Astrocyte (in vitro differentiated cells and primary cell): ENCODE measurements at regions not wholly inside any gene's neighbourhood (a gene's known extent, or its start where the extent isn't known, plus 50 kb on each side); places are given as distances from the start of the nearest gene placed in this dataset.

Experiments used
- EZH2 ChIP-seq: IDR thresholded peaks from 2 replicates; pipeline ENCODE4 v1.6.1; 2012; ENCODE audit warnings: mild to moderate bottlenecking, low read length, inconsistent platforms; ENCODE audit not compliant: insufficient read depth
- TF ChIP-seq, protein P1 (sequence below): IDR thresholded peaks from 2 replicates; pipeline ENCODE4 v1.5.1; 2011; ENCODE audit warnings: low read depth, mild to moderate bottlenecking, inconsistent platforms, low read length, moderate library complexity; ENCODE audit not compliant: insufficient read depth

DNA sequence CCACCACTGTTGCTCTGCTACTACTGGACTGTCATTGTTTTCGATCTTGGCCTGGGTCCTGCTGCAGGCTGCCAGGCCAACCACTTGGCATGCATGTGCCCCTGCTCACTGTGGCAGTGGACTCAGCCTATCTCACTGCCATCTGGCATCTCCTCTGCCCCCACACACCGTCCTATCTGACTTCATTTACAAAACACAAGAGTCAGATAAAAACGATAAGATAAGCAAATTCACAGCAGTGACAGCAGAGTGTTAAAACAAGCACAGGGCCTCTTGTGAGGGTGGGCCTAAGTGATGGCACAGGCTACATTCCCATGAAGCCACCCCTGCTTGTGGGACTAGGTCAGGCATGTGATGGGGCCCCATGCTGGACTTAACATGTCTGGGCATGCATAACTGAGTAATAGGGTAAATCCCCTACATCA lies 68.1 kb downstream of the CRYGS start:
- TF ChIP-seq, protein P1, sequence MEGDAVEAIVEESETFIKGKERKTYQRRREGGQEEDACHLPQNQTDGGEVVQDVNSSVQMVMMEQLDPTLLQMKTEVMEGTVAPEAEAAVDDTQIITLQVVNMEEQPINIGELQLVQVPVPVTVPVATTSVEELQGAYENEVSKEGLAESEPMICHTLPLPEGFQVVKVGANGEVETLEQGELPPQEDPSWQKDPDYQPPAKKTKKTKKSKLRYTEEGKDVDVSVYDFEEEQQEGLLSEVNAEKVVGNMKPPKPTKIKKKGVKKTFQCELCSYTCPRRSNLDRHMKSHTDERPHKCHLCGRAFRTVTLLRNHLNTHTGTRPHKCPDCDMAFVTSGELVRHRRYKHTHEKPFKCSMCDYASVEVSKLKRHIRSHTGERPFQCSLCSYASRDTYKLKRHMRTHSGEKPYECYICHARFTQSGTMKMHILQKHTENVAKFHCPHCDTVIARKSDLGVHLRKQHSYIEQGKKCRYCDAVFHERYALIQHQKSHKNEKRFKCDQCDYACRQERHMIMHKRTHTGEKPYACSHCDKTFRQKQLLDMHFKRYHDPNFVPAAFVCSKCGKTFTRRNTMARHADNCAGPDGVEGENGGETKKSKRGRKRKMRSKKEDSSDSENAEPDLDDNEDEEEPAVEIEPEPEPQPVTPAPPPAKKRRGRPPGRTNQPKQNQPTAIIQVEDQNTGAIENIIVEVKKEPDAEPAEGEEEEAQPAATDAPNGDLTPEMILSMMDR: no peak
- no peak for TF ChIP-seq EZH2
